OCI-LY1 (cell line): ENCODE measurements at regions not wholly inside any gene's neighbourhood (a gene's known extent, or its start where the extent isn't known, plus 50 kb on each side); places are given as distances from the start of the nearest gene placed in this dataset.

ENCODE experiments used
- H2AFZ ChIP-seq: fragments of 200-600 bp; sonication (generic), shearing (Covaris generic); 2 replicates; pipeline ENCODE4 v1.6.0; 2014; ENCODE audit warnings: antibody characterized with exemption, mild to moderate bottlenecking, low read length
- H3F3A ChIP-seq: fragments of 200-600 bp; sonication (generic), shearing (Covaris generic); 2 replicates; pipeline ENCODE4 v1.6.0; 2014; ENCODE audit warnings: mild to moderate bottlenecking, antibody characterized with exemption, low read length, moderate library complexity; ENCODE audit not compliant: insufficient read depth
- H3K27ac ChIP-seq: fragments of 200-600 bp; sonication (generic); 2 replicates; pipeline ENCODE4 v1.5.1; 2014; ENCODE audit warnings: low read length, mixed run types, mild to moderate bottlenecking, low read depth; ENCODE audit not compliant: poor library complexity, severe bottlenecking
- H3K27me3 ChIP-seq: fragments of 200-600 bp; sonication (generic); 2 replicates; pipeline ENCODE4 v1.6.0; 2014; ENCODE audit warnings: antibody characterized with exemption, mild to moderate bottlenecking, low read length, moderate library complexity; ENCODE audit not compliant: insufficient read depth
- H3K36me3 ChIP-seq: fragments of 200-600 bp; sonication (generic); 2 replicates; pipeline ENCODE4 v1.6.1; 2014; ENCODE audit warnings: mild to moderate bottlenecking, antibody characterized with exemption, low read length, moderate library complexity, mixed read lengths; ENCODE audit not compliant: insufficient read depth
- H3K4me1 ChIP-seq: fragments of 200-600 bp; sonication (generic); 2 replicates; pipeline ENCODE4 v1.5.1; 2014; ENCODE audit warnings: mild to moderate bottlenecking, low read length, moderate library complexity; ENCODE audit not compliant: insufficient read depth, severe bottlenecking
- H3K4me2 ChIP-seq: fragments of 200-600 bp; sonication (generic), shearing (Covaris generic); 2 replicates; pipeline ENCODE4 v1.6.1; 2014; ENCODE audit warnings: low read length
- H3K4me3 ChIP-seq: fragments of 200-600 bp; sonication (generic); 2 replicates; pipeline ENCODE4 v1.5.1; 2014; ENCODE audit warnings: low read length, low read depth, mild to moderate bottlenecking, mixed read lengths; ENCODE audit not compliant: poor library complexity, severe bottlenecking
- H3K79me2 ChIP-seq: fragments of 200-600 bp; shearing (Covaris generic); 2 replicates; pipeline ENCODE4 v1.6.1; 2016; ENCODE audit warnings: mixed run types, low read length, mixed read lengths; ENCODE audit not compliant: insufficient read depth
- H3K9ac ChIP-seq: fragments of 200-600 bp; sonication (generic), shearing (Covaris generic); 2 replicates; pipeline ENCODE4 v1.6.1; 2014; ENCODE audit warnings: mild to moderate bottlenecking, low read length, mixed read lengths
- H3K9me2 ChIP-seq: fragments of 200-600 bp; sonication (generic), shearing (Covaris generic); 2 replicates; pipeline ENCODE4 v1.6.1; 2014; ENCODE audit warnings: low read depth, mild to moderate bottlenecking, low read length, mixed read lengths
- H3K9me3 ChIP-seq: fragments of 200-600 bp; shearing (Covaris generic); 2 replicates; pipeline ENCODE4 v1.6.1; 2014; ENCODE audit warnings: low read length, mixed read lengths
- H4K20me1 ChIP-seq: fragments of 200-600 bp; sonication (generic), shearing (Covaris generic); 2 replicates; pipeline ENCODE4 v1.6.0; 2016; ENCODE audit warnings: mild to moderate bottlenecking, low read length; ENCODE audit not compliant: insufficient read depth
- EZH2 ChIP-seq: fragments of 200-600 bp; sonication (generic), shearing (Covaris generic); IDR thresholded peaks from 2 replicates; pipeline ENCODE4 v1.8.0; 2017; ENCODE audit warnings: borderline replicate concordance, mixed run types, mild to moderate bottlenecking, antibody characterized with exemption, low read length, moderate library complexity, mixed read lengths
- TF ChIP-seq, protein P1 (sequence below): fragments of 200-600 bp; sonication (generic), shearing (Covaris generic); IDR thresholded peaks from 2 replicates; pipeline ENCODE4 v1.5.1; 2017; ENCODE audit warnings: mild to moderate bottlenecking, antibody characterized with exemption, low read length, moderate library complexity, mixed read lengths

GRCh38 chr5:15447209-15447608 is 52.8 kb upstream of the FBXL7 start:
- Histone ChIP-seq H3K4me2 (no peak overlapping the region), H3K4me3 (no peak overlapping the region)
- no peak for TF ChIP-seq EZH2
- TF ChIP-seq, protein P1, sequence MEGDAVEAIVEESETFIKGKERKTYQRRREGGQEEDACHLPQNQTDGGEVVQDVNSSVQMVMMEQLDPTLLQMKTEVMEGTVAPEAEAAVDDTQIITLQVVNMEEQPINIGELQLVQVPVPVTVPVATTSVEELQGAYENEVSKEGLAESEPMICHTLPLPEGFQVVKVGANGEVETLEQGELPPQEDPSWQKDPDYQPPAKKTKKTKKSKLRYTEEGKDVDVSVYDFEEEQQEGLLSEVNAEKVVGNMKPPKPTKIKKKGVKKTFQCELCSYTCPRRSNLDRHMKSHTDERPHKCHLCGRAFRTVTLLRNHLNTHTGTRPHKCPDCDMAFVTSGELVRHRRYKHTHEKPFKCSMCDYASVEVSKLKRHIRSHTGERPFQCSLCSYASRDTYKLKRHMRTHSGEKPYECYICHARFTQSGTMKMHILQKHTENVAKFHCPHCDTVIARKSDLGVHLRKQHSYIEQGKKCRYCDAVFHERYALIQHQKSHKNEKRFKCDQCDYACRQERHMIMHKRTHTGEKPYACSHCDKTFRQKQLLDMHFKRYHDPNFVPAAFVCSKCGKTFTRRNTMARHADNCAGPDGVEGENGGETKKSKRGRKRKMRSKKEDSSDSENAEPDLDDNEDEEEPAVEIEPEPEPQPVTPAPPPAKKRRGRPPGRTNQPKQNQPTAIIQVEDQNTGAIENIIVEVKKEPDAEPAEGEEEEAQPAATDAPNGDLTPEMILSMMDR, result no peak

GRCh38 chr5:15446552-15446951 is 53.4 kb upstream of the FBXL7 start:
- no peak for TF ChIP-seq EZH2
- TF ChIP-seq, protein P1, result no peak
- no peak overlapping the region for H3K4me3 ChIP-seq
- no peaks in the 10 kb centered on the region for H3K36me3 ChIP-seq
- no peaks in the 10 kb centered on the region for H3F3A ChIP-seq
- no peak overlapping the region for H2AFZ ChIP-seq
- H3K79me2 ChIP-seq, result no peaks in the 10 kb centered on the region
- H3K9me2 ChIP-seq, result no peaks in the 10 kb centered on the region
- no peaks in the 10 kb centered on the region for H3K4me1 ChIP-seq
- no peaks in the 10 kb centered on the region for H3K27me3 ChIP-seq
- no peaks in the 10 kb centered on the region for H4K20me1 ChIP-seq
- H3K9me3 ChIP-seq, result no peaks in the 10 kb centered on the region
- H3K27ac ChIP-seq, result no peak overlapping the region
- H3K9ac ChIP-seq, result no peak overlapping the region
- H3K4me2 ChIP-seq, result no peak overlapping the region

More at GRCh38 chr5:15447209-15447608, 52.8 kb upstream of the FBXL7 start:
- H3K36me3 ChIP-seq, result no peaks in the 10 kb centered on the region
- no peaks in the 10 kb centered on the region for H3F3A ChIP-seq
- no peaks in the 10 kb centered on the region for H4K20me1 ChIP-seq
- H3K9ac ChIP-seq, result no peak overlapping the region
- H3K9me3 ChIP-seq, result no peaks in the 10 kb centered on the region
- no peaks in the 10 kb centered on the region for H3K27me3 ChIP-seq
- H3K9me2 ChIP-seq, result no peaks in the 10 kb centered on the region
- H3K79me2 ChIP-seq, result no peaks in the 10 kb centered on the region
- H3K4me1 ChIP-seq, result no peaks in the 10 kb centered on the region
- H3K27ac ChIP-seq, result no peak overlapping the region
- no peak overlapping the region for H2AFZ ChIP-seq

- H3K9ac ChIP-seq, result no peak overlapping the region
- no peak overlapping the region for H2AFZ ChIP-seq
- TF ChIP-seq, protein P1, result no peak
- TF ChIP-seq EZH2, result no peak
- H3K4me1 ChIP-seq, result no peaks in the 10 kb centered on the region
- no peak overlapping the region for H3K27ac ChIP-seq
- H3K79me2 ChIP-seq, result no peaks in the 10 kb centered on the region
- H3K9me3 ChIP-seq, result no peaks in the 10 kb centered on the region
- H3F3A ChIP-seq, result no peaks in the 10 kb centered on the region
- no peaks in the 10 kb centered on the region for H3K36me3 ChIP-seq
- no peaks in the 10 kb centered on the region for H3K9me2 ChIP-seq
- no peak overlapping the region for H3K4me3 ChIP-seq
- H3K27me3 ChIP-seq, result no peaks in the 10 kb centered on the region
- no peaks in the 10 kb centered on the region for H4K20me1 ChIP-seq
- H3K4me2 ChIP-seq, result no peak overlapping the region
These were observed 57.8 kb upstream of the FBXL7 start for GRCh38 chr5:15442193-15442570.
